SU-DHL-6 (cell line): ENCODE measurements at regions not wholly inside any gene's neighbourhood (a gene's known extent, or its start where the extent isn't known, plus 50 kb on each side); places are given as distances from the start of the nearest gene placed in this dataset.
"Not testable (repeated sequence)": the region's sequence is repeated elsewhere in the genome, so short reads cannot be mapped to it uniquely, and the experiment has no call there.

Experiments
- H2AFZ ChIP-seq: fragments of 200-600 bp; sonication (generic); 2 replicates; pipeline ENCODE4 v1.6.1; 2014; ENCODE audit warnings: low read depth, mild to moderate bottlenecking, moderate library complexity, mixed read lengths, antibody characterized with exemption, low read length; ENCODE audit not compliant: severe bottlenecking
- H3F3A ChIP-seq: fragments of 200-600 bp; shearing (Covaris generic); 2 replicates; pipeline ENCODE4 v1.6.0; 2016; ENCODE audit warnings: antibody characterized with exemption, mild to moderate bottlenecking; ENCODE audit not compliant: insufficient read depth
- H3K27ac ChIP-seq: fragments of 200-600 bp; sonication (generic); 2 replicates; pipeline ENCODE4 v1.5.1; 2016; ENCODE audit warnings: low read depth, mild to moderate bottlenecking, low read length, moderate library complexity, mixed read lengths
- H3K27me3 ChIP-seq: fragments of 200-600 bp; sonication (generic), shearing (Covaris generic); 2 replicates; pipeline ENCODE4 v1.6.0; 2014; ENCODE audit warnings: mild to moderate bottlenecking, low read length
- H3K36me3 ChIP-seq: fragments of 200-600 bp; sonication (generic); 2 replicates; pipeline ENCODE4 v1.6.1; 2014; ENCODE audit warnings: mild to moderate bottlenecking, low read length, mixed read lengths
- H3K4me2 ChIP-seq: fragments of 300-600, 200-600 bp; shearing (Covaris generic), sonication (generic); 2 replicates; pipeline ENCODE4 v1.6.0; 2014; ENCODE audit warnings: low read length, low read depth, mild to moderate bottlenecking; ENCODE audit not compliant: poor library complexity, severe bottlenecking
- H3K4me3 ChIP-seq: fragments of 200-600 bp; sonication (generic); 2 replicates; pipeline ENCODE4 v1.5.1; 2014; ENCODE audit warnings: antibody characterized with exemption, low read length, mild to moderate bottlenecking, mixed read lengths; ENCODE audit not compliant: insufficient read depth, poor library complexity, severe bottlenecking
- H3K79me2 ChIP-seq: fragments of 200-600 bp; sonication (generic); 2 replicates; pipeline ENCODE4 v1.6.1; 2014; ENCODE audit warnings: mild to moderate bottlenecking, low read length, moderate library complexity; ENCODE audit not compliant: insufficient read depth
- H3K9ac ChIP-seq: fragments of 200-600 bp; sonication (generic); 2 replicates; pipeline ENCODE4 v1.7.0; 2014; ENCODE audit warnings: mild to moderate bottlenecking, low read length
- H3K9me2 ChIP-seq: fragments of 200-600 bp; sonication (generic); replicated peaks from 2 replicates; pipeline ENCODE4 v1.6.1; 2014; ENCODE audit warnings: low read length; ENCODE audit not compliant: insufficient read depth
- H3K9me3 ChIP-seq: fragments of 200-600 bp; sonication (generic); 2 replicates; pipeline ENCODE4 v1.6.1; 2014; ENCODE audit warnings: low read length, mixed read lengths; ENCODE audit not compliant: insufficient read depth
- H4K20me1 ChIP-seq: fragments of 200-600 bp; sonication (generic); 2 replicates; pipeline ENCODE4 v1.6.1; 2014; ENCODE audit warnings: low read depth, mild to moderate bottlenecking, antibody characterized with exemption, low read length, moderate library complexity, mixed read lengths
- EZH2phosphoT487 ChIP-seq: fragments of 200-600 bp; sonication (generic), shearing (Covaris generic); conservative IDR thresholded peaks from 2 replicates; pipeline ENCODE4 v1.6.1; 2018; ENCODE audit warnings: mild to moderate bottlenecking, antibody characterized with exemption, low read length, moderate library complexity, mixed read lengths
- TF ChIP-seq, protein P1 (sequence below): fragments of 200-600 bp; sonication (generic); IDR thresholded peaks from one replicate; pipeline ENCODE4 v1.5.1; 2017; ENCODE audit warnings: antibody characterized with exemption, mild to moderate bottlenecking, low read length, moderate library complexity; ENCODE audit not compliant: insufficient read depth, poor library complexity, severe bottlenecking

DNA sequence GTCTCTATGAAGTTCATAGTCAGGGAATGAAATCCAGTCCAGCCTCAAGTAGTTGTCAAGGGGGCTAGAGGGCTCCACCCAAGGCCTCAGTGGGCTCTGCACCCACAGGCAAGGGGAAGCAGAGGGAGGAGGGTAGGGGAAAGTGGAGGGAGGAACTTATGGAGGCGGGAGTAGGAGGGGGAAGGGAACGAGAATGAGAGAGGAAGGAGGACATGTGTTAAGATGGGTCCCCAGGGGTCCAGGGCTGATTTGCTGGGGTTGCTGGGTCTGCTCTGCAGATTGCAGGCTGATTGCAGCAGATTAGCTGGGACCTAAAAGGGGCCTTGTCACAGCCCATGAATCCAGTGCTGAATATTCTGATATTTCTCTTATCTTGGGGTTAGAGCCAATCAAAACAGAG is 166.9 kb upstream of the IL12B start:
- Histone ChIP-seq H3K27ac (no peak overlapping the region), H3K79me2 (no peaks in the 10 kb centered on the region), H3F3A (no peaks in the 10 kb centered on the region), H3K9me3 (no peaks in the 10 kb centered on the region), H2AFZ (no peak overlapping the region), H4K20me1 (no peaks in the 10 kb centered on the region), H3K4me2 (no peak overlapping the region), H3K27me3 (no peaks in the 10 kb centered on the region), H3K36me3 (no peaks in the 10 kb centered on the region), H3K4me3 (no peak overlapping the region), H3K9me2 (no peaks in the 10 kb centered on the region), H3K9ac (no peak overlapping the region)
- no peak for TF ChIP-seq EZH2phosphoT487
- TF ChIP-seq, protein P1, sequence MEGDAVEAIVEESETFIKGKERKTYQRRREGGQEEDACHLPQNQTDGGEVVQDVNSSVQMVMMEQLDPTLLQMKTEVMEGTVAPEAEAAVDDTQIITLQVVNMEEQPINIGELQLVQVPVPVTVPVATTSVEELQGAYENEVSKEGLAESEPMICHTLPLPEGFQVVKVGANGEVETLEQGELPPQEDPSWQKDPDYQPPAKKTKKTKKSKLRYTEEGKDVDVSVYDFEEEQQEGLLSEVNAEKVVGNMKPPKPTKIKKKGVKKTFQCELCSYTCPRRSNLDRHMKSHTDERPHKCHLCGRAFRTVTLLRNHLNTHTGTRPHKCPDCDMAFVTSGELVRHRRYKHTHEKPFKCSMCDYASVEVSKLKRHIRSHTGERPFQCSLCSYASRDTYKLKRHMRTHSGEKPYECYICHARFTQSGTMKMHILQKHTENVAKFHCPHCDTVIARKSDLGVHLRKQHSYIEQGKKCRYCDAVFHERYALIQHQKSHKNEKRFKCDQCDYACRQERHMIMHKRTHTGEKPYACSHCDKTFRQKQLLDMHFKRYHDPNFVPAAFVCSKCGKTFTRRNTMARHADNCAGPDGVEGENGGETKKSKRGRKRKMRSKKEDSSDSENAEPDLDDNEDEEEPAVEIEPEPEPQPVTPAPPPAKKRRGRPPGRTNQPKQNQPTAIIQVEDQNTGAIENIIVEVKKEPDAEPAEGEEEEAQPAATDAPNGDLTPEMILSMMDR: no peak

DNA sequence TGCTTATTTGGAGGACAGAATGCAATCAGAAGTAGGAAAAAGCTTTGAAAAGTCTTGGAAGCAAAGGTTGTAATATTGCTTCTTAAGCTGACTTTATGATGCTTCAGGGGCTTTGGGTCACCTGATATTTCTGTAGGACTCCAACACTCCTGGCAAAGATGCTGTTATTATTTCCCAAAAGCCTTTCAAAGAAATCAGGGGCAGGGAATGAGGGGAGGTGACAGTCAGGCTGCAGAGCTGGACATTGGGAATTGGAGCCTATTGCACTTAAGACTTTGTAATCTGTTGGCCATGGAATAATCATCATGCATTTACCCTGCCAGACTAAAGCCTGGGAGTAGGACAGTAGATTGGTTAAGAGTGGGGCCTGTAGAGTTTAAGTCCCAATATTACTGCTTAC is 168.3 kb upstream of the IL12B start:
- TF ChIP-seq, protein P1: no peak
- no peak for TF ChIP-seq EZH2phosphoT487
- no peaks in the 10 kb centered on the region for H3K36me3 ChIP-seq

DNA sequence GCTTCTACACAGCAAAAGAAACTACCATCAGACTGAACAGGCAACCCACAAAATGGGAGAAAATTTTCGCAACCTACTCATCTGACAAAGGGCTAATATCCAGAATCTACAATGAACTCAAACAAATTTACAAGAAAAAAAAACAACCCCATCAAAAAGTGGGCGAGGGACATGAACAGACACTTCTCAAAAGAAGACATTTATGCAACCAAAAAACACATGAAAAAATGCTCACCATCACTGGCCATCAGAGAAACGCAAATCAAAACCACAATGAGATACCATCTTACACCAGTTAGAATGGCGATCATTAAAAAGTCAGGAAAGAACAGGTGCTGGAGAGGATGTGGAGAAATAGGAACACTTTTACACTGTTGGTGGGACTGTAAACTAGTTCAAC is 171.8 kb upstream of the IL12B start:
- not testable (repeated sequence) for H3K4me3 ChIP-seq, H3K36me3 ChIP-seq, H2AFZ ChIP-seq, H3K27ac ChIP-seq, H3F3A ChIP-seq, H3K9ac ChIP-seq, H3K9me3 ChIP-seq, H3K9me2 ChIP-seq, H4K20me1 ChIP-seq, H3K4me2 ChIP-seq, H3K27me3 ChIP-seq, H3K79me2 ChIP-seq

More for the DNA sequence above, 168.3 kb upstream of the IL12B start:
- H3K9ac ChIP-seq: no peak overlapping the region
- H3K27ac ChIP-seq: no peak overlapping the region
- no peaks in the 10 kb centered on the region for H3K9me2 ChIP-seq
- H3K79me2 ChIP-seq: no peaks in the 10 kb centered on the region
- no peaks in the 10 kb centered on the region for H3K27me3 ChIP-seq
- no peak overlapping the region for H3K4me2 ChIP-seq
- H3K9me3 ChIP-seq: no peaks in the 10 kb centered on the region
- no peak overlapping the region for H3K4me3 ChIP-seq
- no peak overlapping the region for H2AFZ ChIP-seq
- no peaks in the 10 kb centered on the region for H4K20me1 ChIP-seq
- no peaks in the 10 kb centered on the region for H3F3A ChIP-seq

DNA sequence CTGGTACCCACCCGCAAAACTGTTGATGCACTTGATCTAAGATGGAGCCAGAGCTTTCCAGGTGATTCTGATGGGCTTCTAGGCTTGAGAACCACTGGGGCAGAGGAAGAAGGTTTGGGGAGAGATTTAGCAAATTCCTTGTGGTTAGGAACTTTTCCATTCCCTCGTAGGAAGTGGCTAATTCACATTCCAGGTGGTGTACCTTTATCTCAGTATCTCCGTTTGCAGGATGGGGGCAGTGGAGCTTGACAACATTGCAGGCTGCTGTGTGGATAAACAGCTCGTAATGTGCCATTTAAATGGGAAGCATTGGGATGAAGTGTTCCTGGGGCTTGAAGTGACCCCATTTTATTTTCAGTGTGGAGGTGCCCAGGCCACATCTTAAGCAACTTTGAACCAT is 172.9 kb upstream of the IL12B start:
- no peak overlapping the region for H2AFZ ChIP-seq
- no peak overlapping the region for H3K4me3 ChIP-seq
- no peak overlapping the region for H3K27ac ChIP-seq
- no peak for TF ChIP-seq EZH2phosphoT487
- TF ChIP-seq, protein P1: no peak
- no peaks in the 10 kb centered on the region for H4K20me1 ChIP-seq
- H3K79me2 ChIP-seq: no peaks in the 10 kb centered on the region
- no peaks in the 10 kb centered on the region for H3F3A ChIP-seq
- H3K9ac ChIP-seq: no peak overlapping the region
- no peaks in the 10 kb centered on the region for H3K27me3 ChIP-seq
- no peak overlapping the region for H3K4me2 ChIP-seq
- H3K9me3 ChIP-seq: no peaks in the 10 kb centered on the region
- no peaks in the 10 kb centered on the region for H3K9me2 ChIP-seq
- no peaks in the 10 kb centered on the region for H3K36me3 ChIP-seq
